AG08396 (cell line): ENCODE measurements at regions not wholly inside any gene's neighbourhood (a gene's known extent, or its start where the extent isn't known, plus 50 kb on each side); places are given as distances from the start of the nearest gene placed in this dataset.

Source experiments
- DNase-seq: peaks from one replicate; pipeline ENCODE4 v3.0.0; 2012; ENCODE audit warnings: low spot score, mixed read lengths

DNA sequence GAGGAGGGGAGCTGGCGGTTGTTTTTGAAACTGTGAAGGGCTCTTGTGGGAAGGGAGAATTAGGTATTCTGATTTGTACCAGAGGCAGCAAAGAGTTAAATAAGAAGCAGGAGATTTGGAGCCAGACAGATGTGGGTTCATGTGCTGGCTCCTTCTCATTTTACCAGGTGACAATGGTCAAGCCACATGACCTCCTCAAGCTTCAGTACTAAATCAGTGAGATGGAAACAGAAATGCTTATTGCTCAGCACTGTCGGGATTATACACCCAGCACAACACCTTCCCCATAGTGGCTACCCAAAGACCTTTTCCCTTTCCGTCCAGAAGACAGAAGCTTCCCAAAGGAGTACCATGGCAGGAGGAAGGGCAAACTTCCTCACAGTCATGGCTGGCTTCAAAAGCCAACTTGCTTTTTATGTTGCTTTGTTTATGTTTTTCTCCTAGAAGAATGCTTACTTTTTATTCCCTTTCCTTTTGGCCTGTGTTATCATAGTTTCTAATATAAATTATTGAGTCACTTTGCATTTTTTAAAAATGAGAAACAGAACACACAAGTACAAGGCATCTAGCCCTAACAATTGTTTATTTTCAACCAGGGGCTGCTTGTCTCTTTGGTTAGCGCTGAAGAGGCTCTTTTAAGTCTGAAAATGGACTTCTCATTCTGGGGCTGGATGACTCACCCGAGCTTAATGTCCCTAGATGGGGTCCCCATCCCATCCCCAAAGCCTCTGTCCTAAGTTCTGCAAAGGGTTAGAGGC lies 181.5 kb upstream of the ZBED5 start:
- DNase-seq = peak; percentile 40

GRCh38 chr11:11038782-11039181 lies 180.9 kb upstream of the ZBED5 start:
- DNase-seq = no peak

GRCh38 chr11:11038352-11038751 lies 180.5 kb upstream of the ZBED5 start:
- no peak for DNase-seq

- DNase-seq = peak; percentile 32
These were observed 179.2 kb upstream of the ZBED5 start for GRCh38 chr11:11036848-11037732.

DNA sequence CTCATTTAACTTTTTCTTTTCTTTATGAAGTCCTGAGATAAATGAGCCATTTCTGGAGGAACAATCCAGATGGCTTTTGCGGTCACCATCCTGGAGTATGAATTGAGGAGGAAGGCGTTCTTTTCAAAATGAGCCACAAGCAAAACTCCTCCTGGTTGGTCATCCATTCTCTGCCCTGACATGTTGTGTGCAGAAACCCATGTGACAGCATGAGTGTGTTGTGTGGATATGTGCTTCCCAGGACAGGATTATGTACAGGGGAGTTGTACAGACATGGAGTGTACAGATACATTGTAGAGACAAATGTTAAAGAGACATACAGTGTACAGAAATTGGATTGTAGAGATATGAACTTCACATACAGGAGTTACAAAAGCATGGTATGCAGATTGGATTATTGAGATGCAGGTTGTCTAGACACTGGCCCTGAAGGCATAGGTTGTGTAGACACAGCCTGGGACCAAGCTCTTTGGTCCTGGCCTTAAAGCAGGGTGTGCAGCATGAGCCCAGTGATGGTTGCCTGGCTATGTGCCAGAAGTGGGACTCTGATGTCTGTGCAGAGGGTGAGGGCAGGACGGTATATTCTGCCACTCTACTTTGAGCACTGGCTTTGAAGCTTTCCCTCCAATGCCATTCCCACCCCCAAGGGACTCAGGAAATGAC lies 178.5 kb upstream of the ZBED5 start:
- DNase-seq = no peak

DNA sequence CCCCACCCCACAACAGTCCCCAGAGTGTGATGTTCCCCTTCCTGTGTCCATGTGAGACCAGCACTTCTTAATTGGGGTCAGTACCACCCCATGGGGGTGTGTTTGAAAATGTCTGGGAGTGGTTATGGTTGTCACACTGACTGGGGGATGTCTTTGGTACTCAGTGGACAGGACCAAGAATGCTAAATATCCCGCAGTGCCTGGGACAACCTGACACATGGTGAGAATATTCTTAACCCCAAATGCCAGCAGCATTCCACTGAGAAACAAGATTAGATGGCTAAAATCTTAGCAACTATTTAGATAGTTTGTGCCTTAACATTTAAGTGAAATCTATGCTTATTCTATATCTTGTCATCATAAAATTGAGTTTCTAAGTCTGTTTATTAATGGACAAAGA lies 177.5 kb upstream of the ZBED5 start:
- no peak for DNase-seq

- DNase-seq = no peak
These were observed 176.6 kb upstream of the ZBED5 start for GRCh38 chr11:11034476-11034875.

GRCh38 chr11:11032066-11032465 lies 174.2 kb upstream of the ZBED5 start:
- no peak for DNase-seq

DNA sequence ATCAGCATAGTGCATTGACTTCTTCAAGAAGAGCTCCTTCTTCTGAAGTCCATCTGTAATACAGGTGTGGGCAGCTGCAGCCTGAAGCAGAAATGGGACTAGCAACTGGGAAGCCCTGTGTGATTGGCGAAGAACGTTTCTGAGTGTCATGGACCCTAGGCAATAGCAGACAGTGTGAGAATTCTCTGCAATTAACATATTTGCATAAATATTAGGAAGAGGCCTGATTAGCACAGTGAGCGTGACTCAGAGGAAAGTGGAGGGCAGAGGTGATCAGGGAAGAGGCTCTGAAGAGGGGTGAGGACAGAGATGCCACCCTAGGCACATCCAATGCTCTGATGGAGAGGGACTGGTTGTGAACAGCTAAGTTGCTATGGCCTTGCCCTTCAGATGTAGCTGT lies 171.2 kb upstream of the ZBED5 start:
- no peak for DNase-seq

DNA sequence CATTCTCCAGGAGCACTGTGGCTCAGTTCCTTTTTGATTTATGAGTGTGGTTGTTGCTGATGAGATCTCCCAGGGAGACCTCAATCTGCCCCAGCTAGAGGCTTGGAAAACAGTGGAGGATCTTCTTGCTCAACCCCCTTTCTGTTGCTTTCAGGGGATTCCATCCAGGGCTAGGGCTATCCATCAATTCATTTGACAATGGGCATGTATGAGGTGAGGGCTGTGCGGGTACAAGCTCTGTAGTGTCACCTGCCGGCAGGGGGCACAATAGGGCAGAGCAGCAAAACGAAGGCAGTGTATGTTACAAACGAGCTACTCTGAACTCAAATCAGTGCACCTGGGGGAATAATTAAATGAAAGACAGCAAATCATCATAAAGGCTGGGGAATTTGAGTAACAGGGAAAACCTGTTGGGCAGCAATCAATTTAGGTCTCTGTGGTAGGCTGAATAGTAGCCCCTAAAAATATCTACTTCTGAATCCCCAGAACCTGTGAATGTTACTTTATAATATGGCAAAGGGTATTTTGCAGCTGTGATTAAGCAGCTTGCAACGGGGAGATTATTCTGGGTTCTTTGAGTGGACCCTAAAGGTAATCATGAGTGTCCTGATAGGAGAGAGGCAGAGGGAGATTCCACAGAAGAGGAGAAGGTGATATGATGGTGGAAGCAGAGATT lies 170.3 kb upstream of the ZBED5 start:
- DNase-seq = peak; percentile 54

- peak; percentile 43 for DNase-seq
These were observed 169.4 kb upstream of the ZBED5 start for GRCh38 chr11:11027288-11027687.

GRCh38 chr11:11025087-11025486 lies 167.2 kb upstream of the ZBED5 start:
- DNase-seq = no peak

DNA sequence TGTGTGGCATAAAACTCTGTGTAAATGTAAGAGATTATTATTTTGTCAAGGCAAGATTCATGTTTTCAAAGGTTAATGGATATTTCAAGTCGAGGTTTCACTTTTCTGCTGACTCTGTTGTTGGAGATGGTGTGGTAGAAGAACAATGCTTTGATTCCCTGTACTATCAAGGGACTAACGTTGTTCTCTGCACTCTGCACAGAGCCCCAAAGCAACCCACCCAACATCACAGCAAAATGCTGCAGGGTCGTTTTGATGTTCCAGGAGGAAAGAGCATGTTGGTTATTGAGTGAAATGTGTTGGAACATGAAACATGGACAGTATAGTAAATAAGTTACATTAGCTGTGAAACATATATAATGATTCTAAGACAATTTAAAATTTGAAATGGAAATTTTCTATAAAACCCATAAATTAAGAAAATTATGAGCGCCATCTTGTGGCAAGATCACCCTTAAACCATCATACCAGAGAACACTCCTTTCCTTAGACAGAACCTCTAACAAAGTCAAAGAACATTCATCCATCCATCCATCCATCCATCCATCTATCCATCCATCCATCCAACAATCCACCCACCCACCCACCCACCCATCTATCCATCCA lies 164.4 kb upstream of the ZBED5 start:
- DNase-seq = no peak

DNA sequence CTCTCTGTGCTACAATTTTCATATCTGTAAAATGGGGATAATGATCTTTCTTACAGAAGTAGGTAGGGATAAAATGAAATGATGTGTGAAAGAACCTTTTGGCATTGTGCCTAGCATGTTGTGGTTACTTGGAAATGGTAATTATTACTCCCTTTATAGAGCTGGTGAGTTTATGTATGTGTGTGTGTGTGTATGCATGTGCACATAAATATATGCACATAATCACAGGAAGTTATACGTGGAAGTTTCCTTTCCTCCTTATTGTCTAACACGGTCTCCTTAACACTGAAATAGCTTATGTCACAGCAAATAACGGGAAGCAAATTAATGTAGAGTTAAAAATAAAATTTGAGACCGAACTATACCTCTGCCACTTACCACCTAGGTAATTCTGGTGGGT lies 163.7 kb upstream of the ZBED5 start:
- DNase-seq = no peak

GRCh38 chr11:11020747-11021149 lies 162.9 kb upstream of the ZBED5 start:
- DNase-seq = no peak

DNA sequence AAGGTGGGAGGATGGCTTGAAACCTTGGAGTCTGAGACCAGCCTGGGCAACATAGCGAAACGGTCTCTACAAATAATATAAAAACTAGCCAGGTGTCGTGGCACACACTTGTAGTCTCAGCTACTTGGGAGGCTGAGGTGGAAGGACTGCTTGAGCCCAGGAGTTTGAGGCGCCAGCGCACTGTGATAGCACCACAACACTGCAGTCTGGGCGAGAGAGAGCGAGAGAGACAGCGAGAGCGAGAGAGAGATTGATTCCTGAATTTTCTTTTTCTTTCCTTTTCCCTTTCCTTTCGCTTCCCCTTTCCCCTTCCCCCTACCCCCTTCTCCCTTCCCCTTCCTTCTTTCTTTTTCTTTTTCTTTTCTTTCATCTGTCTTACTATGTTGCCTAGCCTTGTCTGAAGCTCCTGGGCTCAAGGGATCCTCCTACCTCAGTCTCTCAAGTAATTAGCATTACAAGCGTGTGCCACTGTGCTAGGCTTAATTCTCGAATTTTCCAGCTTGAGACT lies 162.4 kb upstream of the ZBED5 start:
- DNase-seq = no peak

DNA sequence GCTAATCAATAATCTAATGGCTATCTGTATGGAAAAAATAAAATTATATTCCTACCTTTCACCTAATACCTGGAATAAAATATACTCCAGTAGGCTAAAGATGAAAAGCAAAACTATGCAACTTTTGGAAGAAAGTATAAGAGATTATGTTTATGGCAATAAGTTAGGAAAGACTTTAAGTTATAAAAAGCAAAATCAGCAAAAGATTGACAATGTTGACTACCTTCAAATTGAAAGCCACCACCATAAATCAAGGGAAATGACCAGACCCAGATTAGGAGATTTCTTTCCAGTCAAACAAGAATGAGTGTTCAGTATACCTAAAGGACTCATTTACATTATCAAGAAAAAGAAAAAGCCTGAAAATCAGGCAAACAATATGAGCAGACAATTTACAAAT lies 159.1 kb upstream of the ZBED5 start:
- DNase-seq = no peak

DNA sequence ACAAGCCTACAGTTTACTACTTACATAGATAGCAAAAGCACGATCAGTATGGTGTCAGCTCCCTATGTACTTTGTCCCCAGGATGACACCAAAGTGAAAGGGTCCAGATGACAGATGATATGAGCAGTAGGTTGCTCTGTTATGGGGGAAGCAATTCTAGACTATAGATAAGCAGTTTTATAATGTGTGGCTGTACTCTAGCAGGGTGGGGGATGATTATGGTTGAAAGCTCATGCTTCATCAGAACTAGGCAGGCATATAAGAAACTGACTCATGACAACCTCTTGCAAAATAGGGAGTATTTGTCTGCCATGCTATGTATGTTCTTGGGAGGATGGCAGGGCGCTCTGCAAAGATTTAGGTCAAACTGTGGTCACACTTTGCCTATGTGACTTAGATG lies 158.2 kb upstream of the ZBED5 start:
- no peak for DNase-seq

DNA sequence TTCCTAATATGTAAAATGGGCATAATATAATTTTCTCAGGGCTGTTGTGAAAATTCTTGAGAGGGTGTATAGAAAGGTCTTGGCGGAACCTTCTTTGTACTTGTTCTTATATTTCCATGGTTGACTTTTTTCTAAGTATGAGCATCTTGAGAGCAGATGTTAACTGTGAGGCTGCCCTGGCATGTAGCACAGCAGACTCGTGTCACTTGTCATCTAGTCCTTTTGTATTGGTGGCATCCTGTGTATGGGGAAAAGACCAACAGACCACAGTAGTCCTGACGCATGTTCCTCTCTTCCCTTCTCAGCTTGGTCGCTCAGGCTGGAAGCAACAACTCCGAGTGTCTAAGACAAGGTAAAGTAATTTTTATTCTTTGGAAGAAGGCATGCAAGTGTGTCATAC lies 153.8 kb upstream of the ZBED5 start:
- no peak for DNase-seq

- peak; percentile 20 for DNase-seq
These were observed 152.8 kb upstream of the ZBED5 start for GRCh38 chr11:11010624-11011127.

- DNase-seq = no peak
These were observed 151.3 kb upstream of the ZBED5 start for GRCh38 chr11:11009179-11009578.
